GM12878 (cell line): ENCODE measurements at regions not wholly inside any gene's neighbourhood (a gene's known extent, or its start where the extent isn't known, plus 50 kb on each side); places are given as distances from the start of the nearest gene placed in this dataset.

Experiments used
- ATAC-seq: fragments of 200-7000 bp; cut with Tn5 transposase; 3 replicates; pipeline ENCODE4 v1.9.1; 2020; ENCODE audit warnings: mild to moderate bottlenecking, moderate library complexity
- BruUV-seq: library from RNA; stranded (reverse); fragments of 400-500 nt; replicated peaks from 2 replicates; lab custom pipeline; 2021; lab: Mats Ljungman, UMichigan
- CTCF ChIA-PET: fragments of 300-600 bp; sonication (Branson Sonifier 250); formaldehyde crosslinking; extraction: SDS; loops from one replicate; lab custom pipeline; 2021; ENCODE audit warnings: inconsistent platforms; lab: Yijun Ruan, JAX
- POLR2A ChIA-PET: fragments of 350-600 bp; formaldehyde crosslinking; extraction: SDS; loops from one replicate; lab custom pipeline; 2021; ENCODE audit warnings: inconsistent platforms; lab: Charles Lee
- RAD21 ChIA-PET: fragments of 300-600 bp; sonication (Branson Sonifier 250); formaldehyde crosslinking; loops from one replicate; lab custom pipeline; 2023; ENCODE audit warnings: antibody characterized with exemption; ENCODE audit not compliant: unreplicated experiment; lab: Charles Lee
- SMC1A ChIA-PET: fragments of 300-600 bp; sonication (Branson Sonifier 250); formaldehyde crosslinking; loops from one replicate; lab custom pipeline; 2023; ENCODE audit not compliant: unreplicated experiment, uncharacterized antibody; lab: Charles Lee
- DNase-seq: peaks from one replicate; pipeline ENCODE4 v3.0.0-alpha.2; 2011; ENCODE audit warnings: low read depth, low spot score
- FAIRE-seq: peaks from 3 replicates; lab custom pipeline; 2011; peaks lifted over from hg19 to GRCh38; lab: Jason Lieb, UNC
- H2AFZ ChIP-seq: 2 replicates; pipeline ENCODE4 v1.6.0; 2011; ENCODE audit warnings: low read depth, low read length, control low read depth; ENCODE audit not compliant: control insufficient read depth
- H3K27ac ChIP-seq: 2 replicates; pipeline ENCODE4 v1.5.1; 2011; ENCODE audit warnings: control low read depth; ENCODE audit not compliant: control insufficient read depth, insufficient read depth
- H3K27me3 ChIP-seq, 2 experiments: replicated peaks in 1 of 2; 2 replicates each; pipeline versions ENCODE4 v1.6.0 to v1.6.1; 2011; ENCODE audit warnings: low read length in 1 of 2; ENCODE audit not compliant: control insufficient read depth in 2 of 2, insufficient read depth in 2 of 2
- H3K36me3 ChIP-seq, 2 experiments: 2 replicates each; pipeline ENCODE4 v1.5.1; 2011; ENCODE audit warnings: low read length in 1 of 2; ENCODE audit not compliant: control insufficient read depth in 2 of 2, insufficient read depth in 2 of 2
- H3K4me1 ChIP-seq: 2 replicates; pipeline ENCODE4 v1.6.1; 2011; ENCODE audit warnings: mild to moderate bottlenecking, low read length, moderate library complexity, mixed read lengths; ENCODE audit not compliant: control insufficient read depth, insufficient read depth
- H3K4me2 ChIP-seq: 2 replicates; pipeline ENCODE4 v1.6.0; 2011; ENCODE audit warnings: control low read depth; ENCODE audit not compliant: control insufficient read depth, insufficient read depth
- H3K4me3 ChIP-seq: fragments of 200-600 bp; sonication (generic); 2 replicates; pipeline ENCODE4 v1.5.1; 2016
- H3K79me2 ChIP-seq: 2 replicates; pipeline ENCODE4 v1.6.0; 2011; ENCODE audit warnings: low read length; ENCODE audit not compliant: control insufficient read depth, insufficient read depth
- H3K9ac ChIP-seq: 2 replicates; pipeline ENCODE4 v1.8.0; 2011; ENCODE audit warnings: low read length, control low read depth, mixed read lengths; ENCODE audit not compliant: control insufficient read depth, insufficient read depth
- H3K9me3 ChIP-seq: replicated peaks from 3 replicates; pipeline ENCODE4 v1.5.1; 2011; ENCODE audit warnings: mild to moderate bottlenecking, low read length; ENCODE audit not compliant: control insufficient read depth, insufficient read depth
- H4K20me1 ChIP-seq: 2 replicates; pipeline ENCODE4 v1.6.0; 2011; ENCODE audit not compliant: control insufficient read depth, insufficient read depth
- ASH2L ChIP-seq: fragments of 300-600, 200-600 bp; sonication (generic); IDR thresholded peaks from 2 replicates; pipeline ENCODE4 v1.6.1; 2017; ENCODE audit warnings: low read depth, mild to moderate bottlenecking, borderline replicate concordance
- BCL11A ChIP-seq: IDR thresholded peaks from 2 replicates; pipeline ENCODE4 v1.6.1; 2011; ENCODE audit warnings: low read depth, low read length
- BHLHE40 ChIP-seq, 2 experiments: fragments of 450-650 bp in 1 of 2; IDR thresholded peaks; 2 replicates each; pipeline ENCODE4 v1.6.1; 2011 to 2017; ENCODE audit warnings: low read depth in 2 of 2, borderline replicate concordance in 1 of 2, improper control_type of control experiment in 1 of 2, low read length in 1 of 2, mild to moderate bottlenecking in 1 of 2
- ESRRA ChIP-seq: IDR thresholded peaks from 2 replicates; pipeline ENCODE4 v1.6.1; 2012; ENCODE audit warnings: mild to moderate bottlenecking, low read length, improper control_type of control experiment
- EZH2 ChIP-seq: IDR thresholded peaks from 2 replicates; pipeline ENCODE4 v1.6.1; 2012; ENCODE audit warnings: low read depth, mild to moderate bottlenecking, control low read depth, inconsistent platforms, low read length, borderline replicate concordance; ENCODE audit not compliant: control insufficient read depth
- FOS ChIP-seq: IDR thresholded peaks from 3 replicates; pipeline ENCODE4 v1.6.1; 2011; ENCODE audit warnings: borderline replicate concordance; ENCODE audit not compliant: insufficient read length; ENCODE audit errors: extremely low read depth
- NFXL1 ChIP-seq: fragments of 450-650 bp; IDR thresholded peaks from 2 replicates; pipeline ENCODE4 v1.6.1; 2017; ENCODE audit warnings: antibody characterized with exemption, mild to moderate bottlenecking, borderline replicate concordance
- NR2F1 ChIP-seq: fragments of 450-650 bp; conservative IDR thresholded peaks from 2 replicates; pipeline ENCODE4 v1.6.1; 2017; ENCODE audit warnings: mild to moderate bottlenecking
- NRF1 ChIP-seq: conservative IDR thresholded peaks from 2 replicates; pipeline ENCODE4 v1.6.1; 2011; ENCODE audit warnings: mild to moderate bottlenecking, low read depth, low read length, improper control_type of control experiment
- SMAD1 ChIP-seq: fragments of 450-650 bp; IDR thresholded peaks from 2 replicates; pipeline ENCODE4 v1.6.1; 2018; ENCODE audit warnings: mild to moderate bottlenecking, low read depth; ENCODE audit not compliant: partially characterized antibody
- SUZ12 ChIP-seq: fragments of 200-600 bp; sonication (generic); IDR thresholded peaks from one replicate; pipeline ENCODE4 v1.6.1; 2018; ENCODE audit warnings: antibody characterized with exemption, mild to moderate bottlenecking; ENCODE audit not compliant: unreplicated experiment
- WGBS: methylation state at CpG from one replicate; pipeline ENCODE4 v1.1.6; 2016; ENCODE audit warnings: low lambda C conversion rate; ENCODE audit not compliant: insufficient replicate concordance, insufficient coverage; ENCODE audit errors: missing lambda C conversion rate; 5-methylcytosine and 5-hydroxymethylcytosine counted together
- in situ Hi-C: fragments of 300-500 bp; cut with MboI; formaldehyde crosslinking; loops from 9 replicates; pipeline ENCODE4 v1.14.3; 2018; ENCODE audit warnings: mixed read lengths
- intact Hi-C: fragments of 100-400 bp; cut with micrococcal nuclease; formaldehyde crosslinking; loops from one replicate; pipeline ENCODE4 v1.14.2; 2022; ENCODE audit not compliant: unreplicated experiment
- TF ChIP-seq, protein P1 (sequence below): fragments of 450-650 bp; formaldehyde crosslinking; IDR thresholded peaks from 2 replicates; pipeline ENCODE4 v1.4.0; 2020; ENCODE audit warnings: mild to moderate bottlenecking, moderate library complexity
- TF ChIP-seq, protein P2 (sequence below), 3 experiments: IDR thresholded peaks in 2 of 3; conservative IDR thresholded peaks in 1 of 3; 2 replicates each; pipeline ENCODE4 v1.5.1; 2011; ENCODE audit warnings: low read depth in 3 of 3, low read length in 3 of 3, mild to moderate bottlenecking in 3 of 3, control low read depth in 2 of 3, moderate library complexity in 2 of 3, inconsistent platforms in 1 of 3, mixed read lengths in 1 of 3; ENCODE audit not compliant: control insufficient read depth in 2 of 3, insufficient read depth in 1 of 3; ENCODE audit errors: extremely low read depth in 1 of 3
- TF ChIP-seq, protein P3 (sequence below): fragments of 150-350 bp; IDR thresholded peaks from 2 replicates; pipeline ENCODE4 v1.6.1; 2014; ENCODE audit warnings: mild to moderate bottlenecking, low read depth, low read length
- TF ChIP-seq, protein P4 (sequence below): fragments of 450-650 bp; IDR thresholded peaks from 2 replicates; pipeline ENCODE4 v1.6.1; 2016; ENCODE audit warnings: mild to moderate bottlenecking

DNA sequence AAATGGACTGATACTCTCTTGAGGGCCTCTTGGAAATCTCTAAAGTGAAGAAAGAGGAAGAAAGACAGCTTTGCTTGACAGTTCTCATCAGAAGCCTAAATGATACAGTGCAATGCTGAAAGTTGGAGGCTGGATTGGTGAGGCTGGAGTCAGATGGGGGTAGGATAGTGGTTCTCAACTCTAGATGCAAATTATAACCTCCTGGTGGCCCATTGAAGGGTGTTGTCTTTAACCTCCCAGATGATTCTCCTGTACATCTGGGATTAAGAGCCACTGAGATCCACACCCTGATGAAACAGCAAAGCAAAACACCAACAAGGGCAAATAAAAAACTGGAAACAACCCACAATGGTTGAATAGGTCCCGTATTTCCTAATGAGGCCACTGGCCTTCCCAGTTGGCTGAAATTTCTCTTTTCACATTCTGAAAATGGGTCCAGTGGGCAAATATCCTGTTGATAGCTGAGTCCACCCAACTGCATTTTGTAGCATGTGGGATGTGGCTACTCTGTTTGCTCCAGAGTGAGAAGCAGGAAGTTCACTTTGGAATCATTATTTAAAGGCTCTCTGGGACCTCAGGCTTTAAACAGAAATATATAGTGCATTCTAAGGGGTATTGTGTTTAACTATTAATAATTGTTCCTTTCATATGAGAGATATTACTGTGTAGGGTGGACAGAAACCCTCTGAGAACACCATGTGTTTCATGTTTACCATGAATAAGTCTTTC is 208.1 kb downstream of the SOX4 start:
- H3K9ac ChIP-seq = no peak overlapping the region
- H3K36me3 ChIP-seq = no peaks in the 10 kb centered on the region
- H3K4me2 ChIP-seq = no peak overlapping the region
- H3K4me3 ChIP-seq = no peak overlapping the region
- H3K27me3 ChIP-seq = no peaks in the 10 kb centered on the region
- POLR2A ChIA-PET = no interaction called here
- FAIRE-seq = no peak
- CTCF ChIA-PET = no interaction called here
- no peak for DNase-seq
- no TSS peak for BruUV-seq
- 0% methylated on average over 1 of the region's 1 CpG for WGBS
- in situ Hi-C loops = no loop called here
- no peaks in the 10 kb centered on the region for H3K9me3 ChIP-seq
- intact Hi-C loops = no loop called here
- no peaks in the 10 kb centered on the region for H3K79me2 ChIP-seq
- ATAC-seq = no peak
- SMC1A ChIA-PET = interaction anchor here (1.4 kb wide), 1 partner anchor 19 kb away, joined by 3 read pairs; no protein-coding TSS in a partner anchor
- no peaks in the 10 kb centered on the region for H3K4me1 ChIP-seq
- H4K20me1 ChIP-seq = no peaks in the 10 kb centered on the region
- no peak overlapping the region for H3K27ac ChIP-seq
- H2AFZ ChIP-seq = no peak overlapping the region
- RAD21 ChIA-PET = interaction anchor here (0.5 kb wide), 1 partner anchor 132 kb away, joined by 4 read pairs; no protein-coding TSS in a partner anchor
- TF ChIP-seq SMAD1 = no peak
- no peak for TF ChIP-seq SUZ12
- TF ChIP-seq, protein P1, sequence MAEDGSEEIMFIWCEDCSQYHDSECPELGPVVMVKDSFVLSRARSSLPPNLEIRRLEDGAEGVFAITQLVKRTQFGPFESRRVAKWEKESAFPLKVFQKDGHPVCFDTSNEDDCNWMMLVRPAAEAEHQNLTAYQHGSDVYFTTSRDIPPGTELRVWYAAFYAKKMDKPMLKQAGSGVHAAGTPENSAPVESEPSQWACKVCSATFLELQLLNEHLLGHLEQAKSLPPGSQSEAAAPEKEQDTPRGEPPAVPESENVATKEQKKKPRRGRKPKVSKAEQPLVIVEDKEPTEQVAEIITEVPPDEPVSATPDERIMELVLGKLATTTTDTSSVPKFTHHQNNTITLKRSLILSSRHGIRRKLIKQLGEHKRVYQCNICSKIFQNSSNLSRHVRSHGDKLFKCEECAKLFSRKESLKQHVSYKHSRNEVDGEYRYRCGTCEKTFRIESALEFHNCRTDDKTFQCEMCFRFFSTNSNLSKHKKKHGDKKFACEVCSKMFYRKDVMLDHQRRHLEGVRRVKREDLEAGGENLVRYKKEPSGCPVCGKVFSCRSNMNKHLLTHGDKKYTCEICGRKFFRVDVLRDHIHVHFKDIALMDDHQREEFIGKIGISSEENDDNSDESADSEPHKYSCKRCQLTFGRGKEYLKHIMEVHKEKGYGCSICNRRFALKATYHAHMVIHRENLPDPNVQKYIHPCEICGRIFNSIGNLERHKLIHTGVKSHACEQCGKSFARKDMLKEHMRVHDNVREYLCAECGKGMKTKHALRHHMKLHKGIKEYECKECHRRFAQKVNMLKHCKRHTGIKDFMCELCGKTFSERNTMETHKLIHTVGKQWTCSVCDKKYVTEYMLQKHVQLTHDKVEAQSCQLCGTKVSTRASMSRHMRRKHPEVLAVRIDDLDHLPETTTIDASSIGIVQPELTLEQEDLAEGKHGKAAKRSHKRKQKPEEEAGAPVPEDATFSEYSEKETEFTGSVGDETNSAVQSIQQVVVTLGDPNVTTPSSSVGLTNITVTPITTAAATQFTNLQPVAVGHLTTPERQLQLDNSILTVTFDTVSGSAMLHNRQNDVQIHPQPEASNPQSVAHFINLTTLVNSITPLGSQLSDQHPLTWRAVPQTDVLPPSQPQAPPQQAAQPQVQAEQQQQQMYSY (CRISPR knock-in tag) = no peak
- TF ChIP-seq ASH2L = no peak
- TF ChIP-seq NRF1 = no peak
- TF ChIP-seq, protein P2, sequence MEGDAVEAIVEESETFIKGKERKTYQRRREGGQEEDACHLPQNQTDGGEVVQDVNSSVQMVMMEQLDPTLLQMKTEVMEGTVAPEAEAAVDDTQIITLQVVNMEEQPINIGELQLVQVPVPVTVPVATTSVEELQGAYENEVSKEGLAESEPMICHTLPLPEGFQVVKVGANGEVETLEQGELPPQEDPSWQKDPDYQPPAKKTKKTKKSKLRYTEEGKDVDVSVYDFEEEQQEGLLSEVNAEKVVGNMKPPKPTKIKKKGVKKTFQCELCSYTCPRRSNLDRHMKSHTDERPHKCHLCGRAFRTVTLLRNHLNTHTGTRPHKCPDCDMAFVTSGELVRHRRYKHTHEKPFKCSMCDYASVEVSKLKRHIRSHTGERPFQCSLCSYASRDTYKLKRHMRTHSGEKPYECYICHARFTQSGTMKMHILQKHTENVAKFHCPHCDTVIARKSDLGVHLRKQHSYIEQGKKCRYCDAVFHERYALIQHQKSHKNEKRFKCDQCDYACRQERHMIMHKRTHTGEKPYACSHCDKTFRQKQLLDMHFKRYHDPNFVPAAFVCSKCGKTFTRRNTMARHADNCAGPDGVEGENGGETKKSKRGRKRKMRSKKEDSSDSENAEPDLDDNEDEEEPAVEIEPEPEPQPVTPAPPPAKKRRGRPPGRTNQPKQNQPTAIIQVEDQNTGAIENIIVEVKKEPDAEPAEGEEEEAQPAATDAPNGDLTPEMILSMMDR (IDR thresholded peaks at IDR 0.05 in 2 of 3, conservative IDR thresholded peaks at IDR 0.05 in 1 of 3; ENCODE audit: control insufficient read depth in 2 of 3, extremely low read depth in 1 of 3, insufficient read depth in 1 of 3, low read depth in 3 of 3, low read length in 3 of 3) = no peak
- TF ChIP-seq, protein P3, sequence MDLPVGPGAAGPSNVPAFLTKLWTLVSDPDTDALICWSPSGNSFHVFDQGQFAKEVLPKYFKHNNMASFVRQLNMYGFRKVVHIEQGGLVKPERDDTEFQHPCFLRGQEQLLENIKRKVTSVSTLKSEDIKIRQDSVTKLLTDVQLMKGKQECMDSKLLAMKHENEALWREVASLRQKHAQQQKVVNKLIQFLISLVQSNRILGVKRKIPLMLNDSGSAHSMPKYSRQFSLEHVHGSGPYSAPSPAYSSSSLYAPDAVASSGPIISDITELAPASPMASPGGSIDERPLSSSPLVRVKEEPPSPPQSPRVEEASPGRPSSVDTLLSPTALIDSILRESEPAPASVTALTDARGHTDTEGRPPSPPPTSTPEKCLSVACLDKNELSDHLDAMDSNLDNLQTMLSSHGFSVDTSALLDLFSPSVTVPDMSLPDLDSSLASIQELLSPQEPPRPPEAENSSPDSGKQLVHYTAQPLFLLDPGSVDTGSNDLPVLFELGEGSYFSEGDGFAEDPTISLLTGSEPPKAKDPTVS = no peak
- TF ChIP-seq NFXL1 = no peak
- no peak for TF ChIP-seq EZH2
- no peak for TF ChIP-seq BCL11A
- TF ChIP-seq ESRRA = no peak
- no peak for TF ChIP-seq BHLHE40 (IDR thresholded peaks at IDR 0.05; ENCODE audit: borderline replicate concordance in 1 of 2, low read depth in 2 of 2, low read length in 1 of 2)
- TF ChIP-seq NR2F1 = no peak
- TF ChIP-seq, protein P4, sequence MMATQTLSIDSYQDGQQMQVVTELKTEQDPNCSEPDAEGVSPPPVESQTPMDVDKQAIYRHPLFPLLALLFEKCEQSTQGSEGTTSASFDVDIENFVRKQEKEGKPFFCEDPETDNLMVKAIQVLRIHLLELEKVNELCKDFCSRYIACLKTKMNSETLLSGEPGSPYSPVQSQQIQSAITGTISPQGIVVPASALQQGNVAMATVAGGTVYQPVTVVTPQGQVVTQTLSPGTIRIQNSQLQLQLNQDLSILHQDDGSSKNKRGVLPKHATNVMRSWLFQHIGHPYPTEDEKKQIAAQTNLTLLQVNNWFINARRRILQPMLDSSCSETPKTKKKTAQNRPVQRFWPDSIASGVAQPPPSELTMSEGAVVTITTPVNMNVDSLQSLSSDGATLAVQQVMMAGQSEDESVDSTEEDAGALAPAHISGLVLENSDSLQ = no peak
- no peak for TF ChIP-seq FOS
